ENCODE measurements at regions not wholly inside any gene's neighbourhood (a gene's known extent, or its start where the extent isn't known, plus 50 kb on each side); places are given as distances from the start of the nearest gene placed in this dataset.
"Not testable (repeated sequence)": the region's sequence is repeated elsewhere in the genome, so short reads cannot be mapped to it uniquely, and the experiment has no call there.

DNA sequence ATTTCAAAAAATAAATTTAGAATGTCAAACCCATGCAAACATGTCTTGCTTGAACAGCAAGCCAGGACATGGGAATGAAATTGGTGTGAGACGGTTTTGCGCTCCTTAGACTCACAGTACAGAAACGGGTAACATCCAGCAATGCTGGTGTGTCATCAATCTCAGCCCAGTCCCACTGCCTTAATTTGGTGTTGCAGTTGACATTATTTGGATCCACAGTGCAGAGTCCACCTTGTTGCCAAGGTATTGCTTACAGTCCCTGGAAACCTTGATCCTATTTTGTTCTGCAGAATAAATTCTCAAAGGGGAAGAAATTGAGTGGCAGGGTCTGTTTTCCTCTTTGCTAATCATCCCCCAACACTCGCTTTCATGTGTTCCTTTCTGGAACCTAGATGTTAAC is 311.6 kb upstream of the MON1B start:
- no peak overlapping the region for H3K27ac ChIP-seq (ENCODE audit: low read length)
- ChIA-PET POLR2A (no interaction called here), CTCF (no interaction called here)
- H3K4me1 ChIP-seq (ENCODE audit: control insufficient read depth, insufficient read depth, low read length) = no peaks in the 10 kb centered on the region
- H3K27me3 ChIP-seq (ENCODE audit: control insufficient read depth, insufficient read depth, low read length) = no peaks in the 10 kb centered on the region
- no peaks in the 10 kb centered on the region for H3K36me3 ChIP-seq (ENCODE audit: control insufficient read depth, insufficient read depth, low read length)
- ATAC-seq (no peak), DNase-seq (ENCODE audit: low read depth, low spot score) (no peak)
- in situ Hi-C loops (cut with HindIII; ENCODE audit: low pct_unique_long_range_greater_than_20kb, low sequenced_read_pairs) (no loop called here), intact Hi-C loops (cut with micrococcal nuclease; ENCODE audit: unreplicated experiment) (no loop called here)
- BruUV-seq (replicated peaks) = no TSS peak
- H3K9me3 ChIP-seq (ENCODE audit: control insufficient read depth, insufficient read depth, low read depth, low read length) = no peaks in the 10 kb centered on the region
- no peak for TF ChIP-seq SIN3A (IDR thresholded peaks at IDR 0.05; ENCODE audit: borderline replicate concordance, insufficient read depth, low read depth, low read length)
- TF ChIP-seq CTCF (IDR thresholded peaks at IDR 0.05) = no peak
- TF ChIP-seq POLR2AphosphoS5 (IDR thresholded peaks at IDR 0.05; ENCODE audit: low read depth, low read length) = no peak
- no peak for TF ChIP-seq TCF7L2 (IDR thresholded peaks at IDR 0.05; ENCODE audit: low read depth, low read length)
- no peak for TF ChIP-seq REST (IDR thresholded peaks at IDR 0.05; ENCODE audit: insufficient read depth in 1 of 2, low read depth in 2 of 2, low read length in 1 of 2)
- no peak overlapping the region for H3K4me3 ChIP-seq (ENCODE audit: low read depth in 2 of 2, low read length in 2 of 2)

- H3K4me1 ChIP-seq (ENCODE audit: control insufficient read depth, insufficient read depth, low read length); DNase-seq (ENCODE audit: low read depth, low spot score); ATAC-seq; in situ Hi-C loops (cut with HindIII; ENCODE audit: low pct_unique_long_range_greater_than_20kb, low sequenced_read_pairs); H3K27ac ChIP-seq (ENCODE audit: low read length); H3K36me3 ChIP-seq (ENCODE audit: control insufficient read depth, insufficient read depth, low read length); BruUV-seq (replicated peaks); intact Hi-C loops (cut with micrococcal nuclease; ENCODE audit: unreplicated experiment); POLR2A ChIA-PET; H3K4me3 ChIP-seq (ENCODE audit: low read depth in 2 of 2, low read length in 2 of 2); H3K27me3 ChIP-seq (ENCODE audit: control insufficient read depth, insufficient read depth, low read length); H3K9me3 ChIP-seq (ENCODE audit: control insufficient read depth, insufficient read depth, low read depth, low read length): not testable (repeated sequence)
- CTCF ChIA-PET = interaction anchor here (0.7 kb wide), 1 partner anchor 9 kb away, joined by 5 read pairs; no protein-coding TSS in a partner anchor
Observed at GRCh38 chr16:76880523-76880922, 310.5 kb upstream of the MON1B start.

DNA sequence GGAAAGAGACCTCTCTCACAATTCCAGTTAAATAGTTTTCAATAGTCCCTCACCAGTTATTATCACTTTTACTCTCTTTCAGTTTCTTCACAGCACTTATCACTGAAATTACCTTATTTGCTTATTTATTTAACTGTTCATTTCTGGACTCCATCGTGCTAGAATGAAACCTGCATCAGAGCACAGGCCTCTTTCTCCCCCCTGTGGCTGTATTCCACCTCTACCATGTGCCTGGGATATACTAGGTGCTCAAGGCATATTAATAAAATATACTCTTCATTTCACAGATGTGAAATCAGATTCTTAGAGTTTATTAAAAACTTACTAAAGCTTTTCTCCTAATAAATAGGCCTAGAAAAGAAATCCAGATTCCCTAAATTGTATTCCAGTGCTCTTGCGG is 308.9 kb upstream of the MON1B start:
- no peak for DNase-seq (ENCODE audit: low read depth, low spot score)
- no peak overlapping the region for H3K4me3 ChIP-seq (ENCODE audit: low read depth in 2 of 2, low read length in 2 of 2)
- no peak for ATAC-seq
- intact Hi-C loops (cut with micrococcal nuclease; ENCODE audit: unreplicated experiment) (no loop called here), in situ Hi-C loops (cut with HindIII; ENCODE audit: low pct_unique_long_range_greater_than_20kb, low sequenced_read_pairs) (no loop called here)
- POLR2A ChIA-PET = no interaction called here
- H3K4me1 ChIP-seq (ENCODE audit: control insufficient read depth, insufficient read depth, low read length) = no peaks in the 10 kb centered on the region
- no TSS peak for BruUV-seq (replicated peaks)
- H3K9me3 ChIP-seq (ENCODE audit: control insufficient read depth, insufficient read depth, low read depth, low read length) = no peaks in the 10 kb centered on the region
- no peak overlapping the region for H3K27ac ChIP-seq (ENCODE audit: low read length)
- H3K36me3 ChIP-seq (ENCODE audit: control insufficient read depth, insufficient read depth, low read length) = no peaks in the 10 kb centered on the region
- CTCF ChIA-PET = interaction anchor here (0.6 kb wide), 1 partner anchor 1043 kb away, joined by 3 read pairs; no protein-coding TSS in a partner anchor
- H3K27me3 ChIP-seq (ENCODE audit: control insufficient read depth, insufficient read depth, low read length) = no peaks in the 10 kb centered on the region
- TF ChIP-seq SIN3A (IDR thresholded peaks at IDR 0.05; ENCODE audit: borderline replicate concordance, insufficient read depth, low read depth, low read length) = no peak
- TF ChIP-seq TCF7L2 (IDR thresholded peaks at IDR 0.05; ENCODE audit: low read depth, low read length) = no peak
- peak; percentile 14; the same call in 1 of the 2 replicates for TF ChIP-seq CTCF (IDR thresholded peaks at IDR 0.05)
- TF ChIP-seq POLR2AphosphoS5 (IDR thresholded peaks at IDR 0.05; ENCODE audit: low read depth, low read length) = no peak
- TF ChIP-seq REST (IDR thresholded peaks at IDR 0.05; ENCODE audit: insufficient read depth in 1 of 2, low read depth in 2 of 2, low read length in 1 of 2) = no peak
